A549 (cell line): ENCODE measurements at regions not wholly inside any gene's neighbourhood (a gene's known extent, or its start where the extent isn't known, plus 50 kb on each side); places are given as distances from the start of the nearest gene placed in this dataset.

Experiments
- ATAC-seq, 2 experiments: fragments of 200-7000 bp in 1 of 2; fragments of >200 bp in 1 of 2; cut with Nextera tagmentation in 1 of 2; cut with Tn5 transposase in 1 of 2; 3 replicates each; pipeline versions ENCODE4 v1.8.0 to v1.9.1; 2018 to 2020; ENCODE audit warnings: mild to moderate bottlenecking in 1 of 2, moderate library complexity in 1 of 2
- CTCF ChIA-PET: fragments of 300-600 bp; sonication (Branson Sonifier 250); formaldehyde crosslinking; extraction: SDS; loops from one replicate; lab custom pipeline; 2021; ENCODE audit warnings: antibody characterized with exemption, inconsistent platforms; lab: Yijun Ruan, JAX
- POLR2A ChIA-PET: fragments of 350-600 bp; formaldehyde crosslinking; extraction: SDS; loops from one replicate; lab custom pipeline; 2021; ENCODE audit warnings: antibody characterized with exemption, inconsistent platforms; lab: Yijun Ruan, JAX
- DNase-seq, 2 experiments: peaks; one replicate each; pipeline versions ENCODE4 v3.0.0 to v3.0.0-alpha.2; 2011 to 2016; ENCODE audit warnings: low read depth in 1 of 2, low spot score in 1 of 2
- FAIRE-seq: peaks from 2 replicates; lab custom pipeline; 2011; peaks lifted over from hg19 to GRCh38; lab: Jason Lieb, UNC
- H3K27ac ChIP-seq, 2 experiments: fragments of >200 bp; sonication (Bioruptor Twin); formaldehyde crosslinking; 3 replicates each; pipeline ENCODE4 v1.5.1; 2016 to 2017
- H3K4me1 ChIP-seq: fragments of >200 bp; sonication (Bioruptor Twin); formaldehyde crosslinking; 3 replicates; pipeline ENCODE4 v1.6.1; 2016
- H3K4me2 ChIP-seq: fragments of >200 bp; sonication (Bioruptor Twin); formaldehyde crosslinking; 3 replicates; pipeline ENCODE4 v1.6.1; 2016
- H3K4me3 ChIP-seq: fragments of >200 bp; sonication (Bioruptor Twin); formaldehyde crosslinking; 3 replicates; pipeline ENCODE4 v1.5.1; 2016
- H3K9me3 ChIP-seq: fragments of >200 bp; sonication (Bioruptor Twin); formaldehyde crosslinking; 3 replicates; pipeline ENCODE4 v1.6.1; 2016
- BHLHE40 ChIP-seq: IDR thresholded peaks from 2 replicates; pipeline ENCODE4 v1.6.1; 2012; ENCODE audit warnings: low read depth, low read length, inconsistent platforms
- CBX8 ChIP-seq: fragments of 200-600 bp; sonication (generic); IDR thresholded peaks from 2 replicates; pipeline ENCODE4 v1.6.1; 2016
- EHF ChIP-seq: fragments of 250-450 bp; sonication (Bioruptor Pico); IDR thresholded peaks from 2 replicates; pipeline ENCODE4 v1.5.0; 2020; ENCODE audit warnings: mild to moderate bottlenecking
- EHMT2 ChIP-seq: fragments of 200-600 bp; sonication (generic); IDR thresholded peaks from 2 replicates; pipeline ENCODE4 v1.6.1; 2016; ENCODE audit warnings: antibody characterized with exemption, low read depth, mild to moderate bottlenecking, moderate library complexity
- EP300 ChIP-seq, 2 experiments: fragments of >200 bp; sonication (Bioruptor Twin); formaldehyde crosslinking; IDR thresholded peaks; 2 replicates in 1 of 2; 3 replicates in 1 of 2; pipeline ENCODE4 v1.6.1; 2016 to 2017
- FOSB ChIP-seq: fragments of 250-450 bp; sonication (Bioruptor Pico); IDR thresholded peaks from 2 replicates; pipeline ENCODE4 v1.5.0; 2020; ENCODE audit warnings: mild to moderate bottlenecking, moderate library complexity
- FOSL2 ChIP-seq, 2 experiments: fragments of 450-650 bp in 1 of 2; fragments of >200 bp in 1 of 2; sonication (Bioruptor Twin) in 1 of 2; formaldehyde crosslinking; IDR thresholded peaks; 2 replicates each; pipeline versions ENCODE4 v1.5.0 to v1.6.1; 2016 to 2020; ENCODE audit warnings: mild to moderate bottlenecking in 1 of 2, moderate library complexity in 1 of 2
- FOXS1 ChIP-seq: fragments of 250-450 bp; sonication (Bioruptor Pico); IDR thresholded peaks from 2 replicates; pipeline ENCODE4 v1.5.0; 2020; ENCODE audit warnings: mild to moderate bottlenecking, moderate library complexity
- GATA3 ChIP-seq: IDR thresholded peaks from 2 replicates; pipeline ENCODE4 v1.6.1; 2012; ENCODE audit warnings: borderline replicate concordance
- JUNB ChIP-seq: fragments of >200 bp; sonication (Bioruptor Twin); formaldehyde crosslinking; IDR thresholded peaks from 2 replicates; pipeline ENCODE4 v1.6.1; 2016
- KDM1A ChIP-seq: fragments of 200-600 bp; sonication (generic); IDR thresholded peaks from 2 replicates; pipeline ENCODE4 v1.6.1; 2016; ENCODE audit warnings: low read depth, mild to moderate bottlenecking
- NFE2L2 ChIP-seq: fragments of 150-350 bp; conservative IDR thresholded peaks from 2 replicates; pipeline ENCODE4 v1.6.1; 2014; ENCODE audit warnings: low read length
- NPAS2 ChIP-seq: fragments of 250-450 bp; sonication (Bioruptor Pico); IDR thresholded peaks from 2 replicates; pipeline ENCODE4 v1.8.0; 2022; ENCODE audit warnings: mild to moderate bottlenecking, moderate library complexity, borderline replicate concordance
- NR3C1 ChIP-seq: fragments of >200 bp; sonication (Bioruptor Twin); formaldehyde crosslinking; IDR thresholded peaks from 3 replicates; pipeline ENCODE4 v1.6.1; 2017
- POLR2A ChIP-seq: IDR thresholded peaks from 2 replicates; pipeline ENCODE4 v1.6.1; 2012; ENCODE audit warnings: mild to moderate bottlenecking, low read length
- RCOR1 ChIP-seq: fragments of 150-350 bp; IDR thresholded peaks from 2 replicates; pipeline ENCODE4 v1.6.1; 2014; ENCODE audit warnings: antibody characterized with exemption, low read length, low read depth
- SREBF2 ChIP-seq: fragments of 450-650 bp; IDR thresholded peaks from 2 replicates; pipeline ENCODE4 v1.6.1; 2014; ENCODE audit warnings: mild to moderate bottlenecking, moderate library complexity
- TP53 ChIP-seq: fragments of 250-450 bp; sonication (Bioruptor Pico); IDR thresholded peaks from 2 replicates; pipeline ENCODE4 v1.5.0; 2021; ENCODE audit warnings: mild to moderate bottlenecking, moderate library complexity
- ZFP36 ChIP-seq: fragments of 450-650 bp; IDR thresholded peaks from 2 replicates; pipeline ENCODE4 v1.6.1; 2014; ENCODE audit warnings: borderline replicate concordance; ENCODE audit not compliant: partially characterized antibody
- ZSCAN20 ChIP-seq: fragments of 250-450 bp; sonication (Bioruptor Pico); IDR thresholded peaks from 2 replicates; pipeline ENCODE4 v1.8.0; 2022; ENCODE audit warnings: mild to moderate bottlenecking, moderate library complexity
- WGBS: methylation state at CpG from one replicate; pipeline ENCODE4 v1.1.6; 2017; ENCODE audit errors: missing lambda C conversion rate; 5-methylcytosine and 5-hydroxymethylcytosine counted together
- TF ChIP-seq, protein P1 (sequence below): fragments of >200 bp; sonication (Bioruptor Twin); formaldehyde crosslinking; IDR thresholded peaks from 3 replicates; pipeline ENCODE4 v1.6.1; 2016
- TF ChIP-seq, protein P2 (sequence below): fragments of 250-450 bp; sonication (Bioruptor Pico); IDR thresholded peaks from 2 replicates; pipeline ENCODE4 v1.5.0; 2021; ENCODE audit warnings: mild to moderate bottlenecking, moderate library complexity, borderline replicate concordance
- TF ChIP-seq, protein P3 (sequence below): IDR thresholded peaks from 2 replicates; pipeline ENCODE4 v1.6.1; 2012
- TF ChIP-seq, protein P4 (sequence below): fragments of >200 bp; sonication (Bioruptor Twin); formaldehyde crosslinking; IDR thresholded peaks from 3 replicates; pipeline ENCODE4 v1.5.1; 2016

DNA sequence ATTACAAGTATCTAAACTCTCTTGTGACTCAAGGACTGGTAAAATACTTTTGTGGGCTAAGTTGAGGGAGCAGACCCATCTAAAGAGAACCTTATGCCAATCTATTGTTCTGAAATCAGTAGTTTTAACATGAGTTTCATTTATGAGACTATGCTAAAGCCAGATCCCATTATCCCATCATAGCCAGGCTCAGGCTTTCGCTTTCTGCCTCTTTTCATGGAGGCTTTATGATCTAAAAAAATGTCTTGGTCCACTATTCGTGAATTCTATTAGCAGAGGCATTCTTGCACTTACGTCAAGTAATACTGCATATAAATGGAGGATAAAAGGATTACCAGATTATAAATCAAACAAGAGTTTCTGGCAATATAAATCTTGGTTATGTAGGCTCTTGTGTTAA, 1636.9 kb upstream of the ACVR2A start:
- ATAC-seq = no peak
- FAIRE-seq = no peak
- H3K27ac ChIP-seq = no peak overlapping the region
- POLR2A ChIA-PET = no interaction called here
- CTCF ChIA-PET = no interaction called here
- WGBS = 54% methylated on average over 3 of the region's 3 CpGs
- H3K9me3 ChIP-seq = no peaks in the 10 kb centered on the region
- no peak for TF ChIP-seq BHLHE40
- no peak for TF ChIP-seq NR3C1
- no peak for TF ChIP-seq TP53
- no peak for TF ChIP-seq CBX8
- no peak for TF ChIP-seq FOXS1 (CRISPR knock-in tag)
- no peak for TF ChIP-seq NFE2L2
- TF ChIP-seq, protein P1, sequence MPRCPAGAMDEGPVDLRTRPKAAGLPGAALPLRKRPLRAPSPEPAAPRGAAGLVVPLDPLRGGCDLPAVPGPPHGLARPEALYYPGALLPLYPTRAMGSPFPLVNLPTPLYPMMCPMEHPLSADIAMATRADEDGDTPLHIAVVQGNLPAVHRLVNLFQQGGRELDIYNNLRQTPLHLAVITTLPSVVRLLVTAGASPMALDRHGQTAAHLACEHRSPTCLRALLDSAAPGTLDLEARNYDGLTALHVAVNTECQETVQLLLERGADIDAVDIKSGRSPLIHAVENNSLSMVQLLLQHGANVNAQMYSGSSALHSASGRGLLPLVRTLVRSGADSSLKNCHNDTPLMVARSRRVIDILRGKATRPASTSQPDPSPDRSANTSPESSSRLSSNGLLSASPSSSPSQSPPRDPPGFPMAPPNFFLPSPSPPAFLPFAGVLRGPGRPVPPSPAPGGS = no peak
- TF ChIP-seq RCOR1 = no peak
- no peak for TF ChIP-seq EHF (CRISPR knock-in tag)
- TF ChIP-seq, protein P2, sequence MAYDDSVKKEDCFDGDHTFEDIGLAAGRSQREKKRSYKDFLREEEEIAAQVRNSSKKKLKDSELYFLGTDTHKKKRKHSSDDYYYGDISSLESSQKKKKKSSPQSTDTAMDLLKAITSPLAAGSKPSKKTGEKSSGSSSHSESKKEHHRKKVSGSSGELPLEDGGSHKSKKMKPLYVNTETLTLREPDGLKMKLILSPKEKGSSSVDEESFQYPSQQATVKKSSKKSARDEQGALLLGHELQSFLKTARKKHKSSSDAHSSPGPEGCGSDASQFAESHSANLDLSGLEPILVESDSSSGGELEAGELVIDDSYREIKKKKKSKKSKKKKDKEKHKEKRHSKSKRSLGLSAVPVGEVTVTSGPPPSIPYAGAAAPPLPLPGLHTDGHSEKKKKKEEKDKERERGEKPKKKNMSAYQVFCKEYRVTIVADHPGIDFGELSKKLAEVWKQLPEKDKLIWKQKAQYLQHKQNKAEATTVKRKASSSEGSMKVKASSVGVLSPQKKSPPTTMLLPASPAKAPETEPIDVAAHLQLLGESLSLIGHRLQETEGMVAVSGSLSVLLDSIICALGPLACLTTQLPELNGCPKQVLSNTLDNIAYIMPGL = no peak
- no peak for TF ChIP-seq FOSB (CRISPR knock-in tag)
- TF ChIP-seq, all 56 proteins: peak for 0
- H3K4me1 ChIP-seq = no peaks in the 10 kb centered on the region
- DNase-seq = no peak
- H3K4me3 ChIP-seq = no peak overlapping the region
- H3K4me2 ChIP-seq = no peak overlapping the region

DNA sequence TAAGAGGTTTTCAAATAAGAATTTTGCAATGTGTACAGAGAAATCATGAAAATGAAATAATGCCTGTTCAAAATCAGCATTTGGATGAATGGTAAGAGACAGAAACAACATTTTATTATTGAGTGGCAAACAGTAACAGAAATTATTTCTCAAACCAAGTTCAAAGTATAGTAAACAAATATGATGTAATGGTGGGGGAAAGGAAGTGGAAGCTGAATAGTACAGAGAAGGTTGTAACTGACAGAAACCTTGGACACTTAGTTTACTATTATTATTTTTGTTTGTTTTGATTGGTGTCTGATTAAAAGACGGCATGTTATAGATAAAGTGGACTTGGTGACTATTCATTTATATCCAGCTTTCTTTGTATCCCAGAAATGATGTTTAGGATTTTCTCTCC, 1637.4 kb upstream of the ACVR2A start:
- H3K4me3 ChIP-seq = no peak overlapping the region
- H3K27ac ChIP-seq = no peak overlapping the region
- ATAC-seq (no peak), FAIRE-seq (no peak), DNase-seq (no peak)
- no peak for TF ChIP-seq GATA3
- TF ChIP-seq NFE2L2 = no peak
- TF ChIP-seq EP300 (IDR thresholded peaks at IDR 0.05) = no peak
- no peak for TF ChIP-seq JUNB
- no peak for TF ChIP-seq EHMT2
- no peak for TF ChIP-seq KDM1A
- no peak for TF ChIP-seq SREBF2
- no peak overlapping the region for H3K4me2 ChIP-seq
- H3K9me3 ChIP-seq = no peaks in the 10 kb centered on the region
- POLR2A ChIA-PET = no interaction called here
- 26% methylated on average over 1 of the region's 1 CpG for WGBS
- CTCF ChIA-PET = no interaction called here
- no peaks in the 10 kb centered on the region for H3K4me1 ChIP-seq

DNA sequence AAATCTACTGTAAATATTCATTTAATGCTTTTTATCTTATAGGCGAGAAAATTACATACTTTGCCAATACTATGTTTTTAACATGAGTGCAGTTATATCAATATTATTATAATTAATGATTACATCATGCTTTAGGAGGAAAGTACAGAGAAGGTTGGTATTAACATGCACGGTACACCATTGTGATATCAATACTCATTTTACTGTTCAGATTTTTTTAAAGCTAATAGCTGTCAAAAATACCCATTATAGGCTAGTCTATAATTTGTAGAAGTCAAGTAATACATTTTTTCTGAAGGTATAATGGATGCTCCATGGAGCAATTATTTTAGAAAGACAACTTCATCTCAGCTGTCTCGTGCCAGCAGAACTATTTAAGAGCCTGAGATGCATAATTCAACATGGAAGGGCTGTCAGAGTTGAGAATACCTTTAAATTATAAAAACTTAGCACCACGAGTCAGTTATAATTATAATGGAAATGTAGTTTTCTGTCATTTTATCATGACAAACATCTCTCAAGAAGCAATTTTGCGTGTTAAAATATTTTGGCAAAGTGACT, 1641.7 kb upstream of the ACVR2A start:
- WGBS = 29% methylated on average over 5 of the region's 5 CpGs
- no peak for TF ChIP-seq FOSB (CRISPR knock-in tag)
- TF ChIP-seq, protein P3, sequence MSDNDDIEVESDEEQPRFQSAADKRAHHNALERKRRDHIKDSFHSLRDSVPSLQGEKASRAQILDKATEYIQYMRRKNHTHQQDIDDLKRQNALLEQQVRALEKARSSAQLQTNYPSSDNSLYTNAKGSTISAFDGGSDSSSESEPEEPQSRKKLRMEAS = no peak
- TF ChIP-seq POLR2A = no peak
- TF ChIP-seq ZFP36 = no peak
- TF ChIP-seq FOXS1 (CRISPR knock-in tag) = no peak
- TF ChIP-seq RCOR1 = no peak
- no peak for TF ChIP-seq ZSCAN20
- TF ChIP-seq, protein P4, sequence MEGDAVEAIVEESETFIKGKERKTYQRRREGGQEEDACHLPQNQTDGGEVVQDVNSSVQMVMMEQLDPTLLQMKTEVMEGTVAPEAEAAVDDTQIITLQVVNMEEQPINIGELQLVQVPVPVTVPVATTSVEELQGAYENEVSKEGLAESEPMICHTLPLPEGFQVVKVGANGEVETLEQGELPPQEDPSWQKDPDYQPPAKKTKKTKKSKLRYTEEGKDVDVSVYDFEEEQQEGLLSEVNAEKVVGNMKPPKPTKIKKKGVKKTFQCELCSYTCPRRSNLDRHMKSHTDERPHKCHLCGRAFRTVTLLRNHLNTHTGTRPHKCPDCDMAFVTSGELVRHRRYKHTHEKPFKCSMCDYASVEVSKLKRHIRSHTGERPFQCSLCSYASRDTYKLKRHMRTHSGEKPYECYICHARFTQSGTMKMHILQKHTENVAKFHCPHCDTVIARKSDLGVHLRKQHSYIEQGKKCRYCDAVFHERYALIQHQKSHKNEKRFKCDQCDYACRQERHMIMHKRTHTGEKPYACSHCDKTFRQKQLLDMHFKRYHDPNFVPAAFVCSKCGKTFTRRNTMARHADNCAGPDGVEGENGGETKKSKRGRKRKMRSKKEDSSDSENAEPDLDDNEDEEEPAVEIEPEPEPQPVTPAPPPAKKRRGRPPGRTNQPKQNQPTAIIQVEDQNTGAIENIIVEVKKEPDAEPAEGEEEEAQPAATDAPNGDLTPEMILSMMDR = no peak
- no peak for TF ChIP-seq FOSL2 (IDR thresholded peaks at IDR 0.05)
- TF ChIP-seq FOSL2 (CRISPR knock-in tag; IDR thresholded peaks at IDR 0.05) = no peak
- TF ChIP-seq BHLHE40 = no peak
- no peak for TF ChIP-seq KDM1A
- no peak for TF ChIP-seq NPAS2 (CRISPR knock-in tag)
- no peak overlapping the region for H3K4me3 ChIP-seq
- ChIA-PET CTCF (no interaction called here), POLR2A (no interaction called here)
- DNase-seq (no peak), FAIRE-seq (no peak), ATAC-seq (no peak)
- no peak overlapping the region for H3K27ac ChIP-seq
- no peaks in the 10 kb centered on the region for H3K9me3 ChIP-seq
- H3K4me2 ChIP-seq = no peak overlapping the region
- H3K4me1 ChIP-seq = no peaks in the 10 kb centered on the region
